H1 (cell line): ENCODE measurements at regions not wholly inside any gene's neighbourhood (a gene's known extent, or its start where the extent isn't known, plus 50 kb on each side); places are given as distances from the start of the nearest gene placed in this dataset.

ENCODE experiments used
- CTCF ChIA-PET: fragments of 300-600 bp; sonication (Branson Sonifier 250); formaldehyde crosslinking; loops from one replicate; lab custom pipeline; 2021; ENCODE audit not compliant: partially characterized antibody; lab: Charles Lee
- POLR2A ChIA-PET: fragments of 300-600 bp; sonication (Branson Sonifier 250); formaldehyde crosslinking; loops from one replicate; lab custom pipeline; 2021; ENCODE audit warnings: inconsistent platforms; ENCODE audit not compliant: partially characterized antibody; lab: Charles Lee
- DNase-seq, 2 experiments: peaks; one replicate each; pipeline versions ENCODE4 v3.0.0 to v3.0.0-alpha.2; 2010 to 2022; ENCODE audit warnings: low spot score in 2 of 2, low read depth in 1 of 2, mixed read lengths in 1 of 2
- FAIRE-seq: peaks from 2 replicates; lab custom pipeline; 2011; peaks lifted over from hg19 to GRCh38; lab: Jason Lieb, UNC
- H2AFZ ChIP-seq: 2 replicates; pipeline ENCODE4 v1.8.1; 2012; ENCODE audit warnings: low read length, inconsistent platforms
- H2AK5ac ChIP-seq: 2 replicates; pipeline ENCODE4 v1.6.1; 2013; ENCODE audit warnings: low read depth, low read length
- H2BK120ac ChIP-seq: replicated peaks from 2 replicates; pipeline ENCODE3; 2013; ENCODE audit warnings: low read depth, low read length, inconsistent platforms
- H2BK12ac ChIP-seq: 2 replicates; pipeline ENCODE4 v1.6.1; 2013; ENCODE audit warnings: low read depth, low read length
- H2BK15ac ChIP-seq: 2 replicates; pipeline ENCODE4 v1.6.1; 2013; ENCODE audit warnings: low read length
- H2BK20ac ChIP-seq: 2 replicates; pipeline ENCODE4 v1.6.1; 2013; ENCODE audit warnings: low read length
- H2BK5ac ChIP-seq: 2 replicates; pipeline ENCODE4 v1.6.1; 2013; ENCODE audit warnings: low read depth, low read length
- H3K14ac ChIP-seq: 2 replicates; pipeline ENCODE4 v1.6.1; 2013; ENCODE audit warnings: inconsistent platforms; ENCODE audit not compliant: insufficient read length
- H3K18ac ChIP-seq: 2 replicates; pipeline ENCODE4 v1.6.1; 2013; ENCODE audit warnings: low read length; ENCODE audit errors: extremely low read depth
- H3K23ac ChIP-seq: 2 replicates; pipeline ENCODE4 v1.6.1; 2013; ENCODE audit warnings: inconsistent platforms; ENCODE audit not compliant: insufficient read length
- H3K23me2 ChIP-seq: 2 replicates; pipeline ENCODE4 v1.6.1; 2013; ENCODE audit warnings: low read depth, low read length
- H3K27ac ChIP-seq: 2 replicates; pipeline ENCODE4 v1.6.1; 2011; ENCODE audit warnings: low read depth, low read length, inconsistent platforms
- H3K27me3 ChIP-seq, 4 experiments: replicated peaks in 1 of 4; 1 replicate in 1 of 4; 2 replicates in 3 of 4; pipeline versions ENCODE4 v1.6.1 to v1.8.1; 2011 to 2013; ENCODE audit warnings: low read length in 3 of 4, mild to moderate bottlenecking in 3 of 4, inconsistent platforms in 2 of 4, mixed read lengths in 2 of 4, moderate library complexity in 1 of 4; ENCODE audit not compliant: control insufficient read depth in 3 of 4, insufficient read depth in 3 of 4; ENCODE audit errors: extremely low read depth in 1 of 4
- H3K36me3 ChIP-seq, 4 experiments: 2 replicates each; pipeline versions ENCODE4 v1.6.1 to v1.8.1; 2011 to 2013; ENCODE audit warnings: mild to moderate bottlenecking in 4 of 4, low read length in 3 of 4, moderate library complexity in 2 of 4, control low read depth in 1 of 4, inconsistent platforms in 1 of 4; ENCODE audit not compliant: insufficient read depth in 4 of 4, control insufficient read depth in 2 of 4
- H3K4ac ChIP-seq: replicated peaks from 2 replicates; pipeline ENCODE3; 2013; ENCODE audit warnings: low read length, low read depth, mixed read lengths, inconsistent platforms; ENCODE audit not compliant: insufficient read length
- H3K4me1 ChIP-seq, 4 experiments: replicated peaks in 1 of 4; 1 replicate in 1 of 4; 2 replicates in 3 of 4; pipeline versions ENCODE4 v1.6.1 to v1.8.1; 2011 to 2013; ENCODE audit warnings: low read length in 3 of 4, inconsistent platforms in 2 of 4, mixed read lengths in 1 of 4; ENCODE audit not compliant: insufficient read depth in 4 of 4, control insufficient read depth in 3 of 4
- H3K4me2 ChIP-seq, 2 experiments: 2 replicates each; pipeline versions ENCODE4 v1.6.1 to v1.8.1; 2011 to 2013; ENCODE audit warnings: low read depth in 2 of 2, low read length in 2 of 2, control low read depth in 1 of 2, inconsistent platforms in 1 of 2, mild to moderate bottlenecking in 1 of 2; ENCODE audit not compliant: insufficient read depth in 1 of 2
- H3K4me3 ChIP-seq, 4 experiments: fragments of 200-600, 300-600 bp in 1 of 4; sonication (generic), shearing (Covaris generic), sonication (Bioruptor Twin) in 1 of 4; 2 replicates each; pipeline versions ENCODE4 v1.5.1 to v1.8.1; 2011 to 2016; ENCODE audit warnings: low read length in 4 of 4, low read depth in 3 of 4, control low read depth in 2 of 4, inconsistent platforms in 2 of 4, mild to moderate bottlenecking in 2 of 4, mixed read lengths in 1 of 4, moderate library complexity in 1 of 4; ENCODE audit not compliant: insufficient read depth in 2 of 4; ENCODE audit errors: extremely low read depth in 1 of 4
- H3K56ac ChIP-seq: replicated peaks from 2 replicates; pipeline ENCODE3; 2013; ENCODE audit warnings: low read depth, mild to moderate bottlenecking, mixed read lengths, low read length, inconsistent platforms; ENCODE audit not compliant: insufficient read length
- H3K79me1 ChIP-seq: 2 replicates; pipeline ENCODE4 v1.6.1; 2013; ENCODE audit warnings: low read depth, low read length, control low read depth
- H3K79me2 ChIP-seq, 2 experiments: 2 replicates each; pipeline versions ENCODE4 v1.6.1 to v1.8.1; 2012 to 2013; ENCODE audit warnings: low read length in 2 of 2, mild to moderate bottlenecking in 2 of 2, inconsistent platforms in 1 of 2; ENCODE audit not compliant: insufficient read depth in 2 of 2, control insufficient read depth in 1 of 2
- H3K9ac ChIP-seq, 4 experiments: replicated peaks in 1 of 4; 1 replicate in 1 of 4; 2 replicates in 3 of 4; pipeline versions ENCODE4 v1.6.1 to v1.8.1; 2011 to 2013; ENCODE audit warnings: low read depth in 3 of 4, low read length in 3 of 4, control low read depth in 2 of 4, mild to moderate bottlenecking in 2 of 4, moderate library complexity in 2 of 4, inconsistent platforms in 1 of 4; ENCODE audit errors: extremely low read depth in 1 of 4
- H3K9me3 ChIP-seq, 2 experiments: 2 replicates each; pipeline versions ENCODE4 v1.6.1 to v1.8.1; 2012 to 2013; ENCODE audit warnings: mild to moderate bottlenecking in 2 of 2, moderate library complexity in 2 of 2, control low read depth in 1 of 2, inconsistent platforms in 1 of 2, low read depth in 1 of 2, low read length in 1 of 2, mixed read lengths in 1 of 2; ENCODE audit not compliant: insufficient read depth in 2 of 2
- H4K20me1 ChIP-seq, 2 experiments: replicated peaks in 1 of 2; 2 replicates each; pipeline versions ENCODE3 to v1.8.1; 2011 to 2013; ENCODE audit warnings: inconsistent platforms in 2 of 2, low read length in 2 of 2, mild to moderate bottlenecking in 1 of 2; ENCODE audit not compliant: insufficient read depth in 2 of 2, control insufficient read depth in 1 of 2
- H4K5ac ChIP-seq: 2 replicates; pipeline ENCODE4 v1.6.1; 2013; ENCODE audit warnings: low read length, low read depth, mixed read lengths, inconsistent platforms; ENCODE audit not compliant: insufficient read length
- H4K8ac ChIP-seq: 2 replicates; pipeline ENCODE4 v1.8.0; 2013; ENCODE audit warnings: mild to moderate bottlenecking, moderate library complexity, low read length, inconsistent platforms; ENCODE audit not compliant: insufficient read depth; ENCODE audit errors: extremely low read depth
- H4K91ac ChIP-seq: replicated peaks from 2 replicates; pipeline ENCODE3; 2013; ENCODE audit warnings: low read length, mixed read lengths, inconsistent platforms; ENCODE audit not compliant: insufficient read length
- CEBPB ChIP-seq: IDR thresholded peaks from 2 replicates; pipeline ENCODE4 v1.6.1; 2012; ENCODE audit warnings: low read depth, low read length
- SIN3A ChIP-seq, 2 experiments: IDR thresholded peaks in 1 of 2; conservative IDR thresholded peaks in 1 of 2; 2 replicates each; pipeline ENCODE4 v1.6.1; 2011 to 2012; ENCODE audit warnings: low read length in 2 of 2, improper control_type of control experiment in 1 of 2, low read depth in 1 of 2, mild to moderate bottlenecking in 1 of 2
- WGBS, 2 experiments: shearing (Covaris generic) in 1 of 2; methylation state at CpG; one replicate each; pipeline versions ENCODE4 v1.1.6 to v1.1.7; 2013 to 2015; ENCODE audit warnings: low lambda C conversion rate in 2 of 2, mixed read lengths in 2 of 2, inconsistent platforms in 1 of 2, low coverage in 1 of 2, missing lambda C conversion rate in 1 of 2; ENCODE audit not compliant: insufficient replicate concordance in 2 of 2, insufficient coverage in 1 of 2, insufficient read length in 1 of 2; ENCODE audit errors: extremely low coverage in 1 of 2, missing lambda C conversion rate in 1 of 2; 5-methylcytosine and 5-hydroxymethylcytosine counted together

- CTCF ChIA-PET: no interaction called here
- Histone ChIP-seq H3K4me1 (peaks cover 0 to 15% (median 1%) of the 10 kb centered on the region in 4 experiments; a peak in 2 of 7 replicates), H4K20me1 (no peaks in the 10 kb centered on the region), H3K79me1 (no peaks in the 10 kb centered on the region), H2AFZ (no peak overlapping the region), H3K56ac (no peak overlapping the region), H3K4ac (no peak overlapping the region), H2AK5ac (no peak overlapping the region), H2BK20ac (no peak overlapping the region), H2BK12ac (no peak overlapping the region), H3K14ac (no peak overlapping the region), H3K23ac (no peak overlapping the region), H3K4me2 (no peak overlapping the region), H3K9ac (no peak overlapping the region), H3K79me2 (no peaks in the 10 kb centered on the region), H3K23me2 (no peaks in the 10 kb centered on the region; the same call in 1 of the 2 replicates), H4K5ac (no peak overlapping the region), H3K4me3 (no peak overlapping the region), H3K27me3 (no peaks in the 10 kb centered on the region), H2BK120ac (no peak overlapping the region), H3K18ac (no peak overlapping the region), H2BK5ac (no peak overlapping the region), H3K27ac (no peak overlapping the region), H3K9me3 (no peaks in the 10 kb centered on the region), H4K91ac (no peak overlapping the region), H3K36me3 (no peaks in the 10 kb centered on the region), H4K8ac (no peak overlapping the region), H2BK15ac (no peak overlapping the region)
- DNase-seq (no peak), FAIRE-seq (no peak)
- POLR2A ChIA-PET: no interaction called here
- TF ChIP-seq SIN3A (conservative IDR thresholded peaks at IDR 0.05 in 1 of 2, IDR thresholded peaks at IDR 0.05 in 1 of 2; ENCODE audit: low read depth in 1 of 2, low read length in 2 of 2) (no peak), CEBPB (no peak)
- WGBS, 2 experiments: 90% methylated on average over 2 of the region's 2 CpGs; no CpG with 5 or more reads in 1 of the 2 experiments
Measured at GRCh38 chr22:34765115-34765514, 300.8 kb upstream of the ISX start.
